GM18873 (cell line): ENCODE measurements at regions not wholly inside any gene's neighbourhood (a gene's known extent, or its start where the extent isn't known, plus 50 kb on each side); places are given as distances from the start of the nearest gene placed in this dataset.
"Not testable (repeated sequence)": the region's sequence is repeated elsewhere in the genome, so short reads cannot be mapped to it uniquely, and the experiment has no call there.

ENCODE experiments used
- ATAC-seq: cut with Tn5 transposase; IDR thresholded peaks from one replicate; pipeline ENCODE4 v1.9.1; 2021; ENCODE audit warnings: mild to moderate bottlenecking, moderate library complexity, moderate number of reproducible peaks; ENCODE audit not compliant: unreplicated experiment, low FRiP score

DNA sequence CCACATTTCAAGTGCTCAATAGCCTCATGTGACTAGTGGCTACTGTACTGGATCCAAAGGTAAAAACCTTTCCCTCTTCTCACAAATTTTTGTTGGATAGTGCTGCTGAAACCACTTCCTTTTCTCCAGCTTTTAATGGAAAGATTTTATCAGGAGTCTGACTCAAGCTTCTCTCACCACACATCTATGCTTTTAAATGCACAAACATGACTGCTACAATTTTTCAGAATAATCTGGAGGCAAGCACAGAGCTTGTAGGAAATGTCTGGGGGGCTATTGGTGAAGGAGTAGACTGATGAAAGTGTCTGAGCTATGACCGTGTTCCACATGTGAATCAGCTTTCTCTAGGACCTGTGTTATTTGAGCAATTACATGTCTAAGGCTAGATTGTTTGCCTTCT is 101.1 kb upstream of the FAT3 start:
- ATAC-seq, result no peak

DNA sequence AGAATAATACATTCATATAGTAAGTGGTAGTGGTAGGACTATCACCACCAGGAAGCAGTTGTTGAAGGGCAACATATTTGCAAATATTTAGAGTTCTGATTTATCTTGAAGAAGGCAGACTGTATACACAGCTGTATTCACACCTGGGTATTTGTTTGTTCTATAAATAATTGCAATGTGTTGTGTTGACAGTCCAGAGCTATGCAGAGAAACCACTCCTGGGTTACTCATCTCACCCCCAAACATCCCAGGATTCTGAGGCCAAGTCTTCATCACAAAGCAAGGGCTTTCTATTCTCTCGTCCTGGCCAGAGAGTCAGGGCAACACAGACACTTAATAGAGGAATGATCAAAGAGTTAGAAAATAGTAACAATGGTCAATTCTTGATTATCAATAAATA is 102.1 kb upstream of the FAT3 start:
- no peak for ATAC-seq

DNA sequence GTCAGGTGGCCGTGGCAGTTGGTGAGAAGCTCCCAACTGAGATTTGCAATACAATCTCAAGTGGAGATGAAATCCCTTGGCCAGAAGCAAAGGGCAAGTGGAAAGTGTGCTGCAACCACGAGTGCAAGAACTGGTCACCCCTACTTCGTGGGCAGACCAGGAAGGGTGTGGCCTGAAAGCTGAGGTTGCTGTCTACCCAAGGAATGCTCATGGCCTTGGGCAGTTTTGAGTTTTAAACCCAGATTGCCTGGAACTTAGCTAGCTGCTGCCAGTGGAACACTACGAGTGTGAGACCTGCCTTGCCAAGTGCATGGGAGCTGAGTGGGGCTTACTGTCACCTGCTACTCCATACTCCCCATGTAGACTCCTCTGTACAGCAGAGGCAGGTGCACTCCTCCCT is 113.3 kb upstream of the FAT3 start:
- ATAC-seq, result no peak

DNA sequence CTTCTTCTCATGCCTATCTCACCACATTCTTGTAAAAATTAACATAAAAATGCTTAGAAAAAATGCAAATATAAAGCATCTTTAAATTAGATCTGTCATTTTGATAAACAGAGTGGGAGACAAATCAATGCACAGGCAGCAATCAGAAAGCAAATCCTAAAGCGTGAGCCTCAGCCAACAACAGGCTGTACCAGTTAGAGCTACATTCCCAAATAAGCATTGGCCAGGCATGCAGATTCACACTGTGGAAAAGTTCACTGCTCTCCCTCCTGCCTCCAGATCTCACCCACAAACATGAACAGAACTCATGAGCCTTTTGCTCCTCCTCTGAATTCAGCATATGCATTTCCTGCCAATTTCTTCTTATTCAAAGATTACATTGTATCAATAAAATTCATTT is 115.2 kb upstream of the FAT3 start:
- ATAC-seq, result no peak

DNA sequence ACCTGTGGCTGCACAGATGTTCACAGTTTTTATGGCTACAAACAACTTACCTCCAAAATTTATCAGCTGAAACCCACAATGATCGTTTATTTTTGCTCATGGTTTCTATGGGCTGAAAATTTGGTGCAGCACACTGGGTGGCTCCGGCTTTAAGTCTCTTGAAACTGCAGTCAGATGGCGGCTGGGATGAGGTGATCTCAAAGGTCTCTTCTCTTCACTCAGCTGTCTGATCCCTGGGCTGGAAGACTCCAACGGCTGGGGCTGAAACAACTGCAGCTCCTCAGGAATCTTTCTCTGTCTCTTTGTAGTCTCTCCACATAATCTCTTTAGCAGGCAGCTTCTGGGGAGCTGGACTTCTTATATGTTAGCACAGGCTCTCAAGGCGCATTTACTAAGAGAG is 117.3 kb upstream of the FAT3 start:
- ATAC-seq, result no peak

DNA sequence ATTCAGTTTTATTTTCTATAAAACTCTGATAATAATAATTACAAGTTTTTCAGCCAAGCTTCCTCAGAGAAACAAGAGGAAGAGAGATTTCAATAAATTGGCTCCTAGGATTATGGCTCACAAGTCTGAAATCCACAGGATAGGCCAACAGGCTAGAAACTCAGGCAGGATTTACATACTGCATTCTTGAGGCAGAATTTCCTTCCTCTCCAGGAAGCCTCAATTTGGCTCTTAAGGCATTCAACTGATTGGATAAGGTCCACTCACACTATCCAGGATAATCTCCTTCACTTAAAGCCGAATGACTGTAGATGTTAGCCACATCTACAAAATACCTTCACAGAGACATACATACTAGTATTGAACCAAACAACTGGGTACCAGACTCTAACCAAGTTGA is 120.3 kb upstream of the FAT3 start:
- ATAC-seq, result no peak

DNA sequence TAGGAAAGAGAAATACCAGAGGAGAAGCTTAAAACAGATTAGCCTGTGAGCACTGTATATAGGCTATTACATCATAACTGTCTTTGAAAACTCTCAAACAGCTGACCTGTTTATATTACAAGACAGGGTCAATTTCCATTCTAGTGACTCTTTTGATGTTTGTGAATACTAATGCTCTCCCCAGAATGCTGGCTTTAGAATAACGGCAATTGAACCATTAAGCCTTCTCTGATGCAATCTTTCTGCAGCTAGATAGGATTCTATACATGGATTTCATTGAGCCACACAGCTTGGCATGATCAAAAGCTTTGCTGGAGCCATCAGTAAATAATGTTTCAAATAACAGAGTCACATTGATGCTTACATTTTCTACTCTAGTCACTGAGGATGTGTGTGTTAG is 122.7 kb upstream of the FAT3 start:
- ATAC-seq, result no peak

DNA sequence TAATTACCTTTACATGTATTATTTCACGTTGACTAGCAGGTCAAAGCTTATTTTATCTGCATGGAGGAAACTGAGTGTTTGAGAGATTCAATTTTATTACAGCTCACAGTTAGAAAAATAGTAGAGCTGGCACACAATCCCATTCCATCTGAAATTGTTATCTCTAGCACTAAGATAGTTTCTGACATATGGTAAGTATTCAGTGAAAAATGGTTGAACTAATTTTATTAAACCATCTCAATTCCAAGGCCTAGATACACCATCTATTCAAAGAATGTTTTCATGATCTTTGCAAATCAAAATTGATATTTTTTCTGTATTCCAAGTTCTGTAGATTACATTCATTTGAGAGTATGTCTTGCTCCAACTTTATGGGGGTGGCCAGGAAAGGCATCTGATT is 125.4 kb upstream of the FAT3 start:
- ATAC-seq, result no peak

DNA sequence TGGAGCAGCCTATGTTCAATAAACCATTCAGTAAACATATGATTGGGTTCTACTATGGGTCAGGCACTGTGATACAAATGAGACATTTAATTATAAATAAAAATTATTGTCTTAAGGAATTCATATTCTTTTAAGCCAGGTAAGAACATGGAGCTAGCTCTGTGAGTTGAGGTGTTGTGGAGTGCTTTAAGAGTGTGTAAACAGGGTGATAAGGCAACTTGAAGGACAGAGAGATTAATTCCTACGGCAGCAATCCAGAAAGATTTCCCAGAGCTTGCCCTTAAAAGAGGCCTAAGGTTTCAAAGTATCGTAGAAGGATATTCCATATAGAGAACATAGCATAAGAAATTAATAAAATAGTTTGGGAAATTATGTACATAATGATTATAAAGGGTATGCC is 126.4 kb upstream of the FAT3 start:
- no peak for ATAC-seq

DNA sequence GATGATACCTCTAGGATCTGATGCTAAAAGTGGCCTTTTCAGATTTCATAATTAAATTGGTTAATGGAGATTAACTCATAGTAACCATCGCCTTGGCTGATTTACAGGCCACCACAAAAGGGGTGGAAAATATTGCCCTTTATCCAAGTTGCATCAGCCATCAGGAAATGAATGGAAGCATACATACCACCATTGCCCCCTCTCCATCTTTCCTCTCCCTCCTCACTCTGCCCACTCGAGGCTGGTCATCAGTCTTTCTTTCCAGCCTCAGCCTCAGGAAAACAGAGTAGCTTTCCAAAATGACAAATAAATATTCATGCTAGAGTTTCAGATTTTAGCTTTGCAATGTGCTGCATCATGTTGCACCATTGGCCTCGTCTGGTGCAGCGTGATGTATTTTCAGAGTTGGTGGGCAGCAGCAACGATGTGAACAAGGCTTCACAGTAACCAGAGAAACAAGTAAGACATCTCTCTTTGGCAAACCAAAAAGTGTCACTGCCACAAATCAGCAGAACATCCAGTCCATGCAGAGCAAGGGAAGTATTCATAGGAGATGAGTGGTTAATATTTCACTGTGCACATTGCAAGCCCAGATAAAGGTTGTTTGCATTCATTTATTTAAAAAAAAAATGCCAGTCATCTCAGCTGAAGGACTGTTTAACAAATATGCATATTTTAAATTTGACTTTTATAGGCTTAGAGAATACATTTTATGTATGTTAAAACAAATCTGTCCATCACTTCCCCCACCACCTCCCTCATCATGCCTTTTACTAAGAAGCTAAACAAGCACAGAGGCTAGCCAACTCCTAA is 136.7 kb upstream of the FAT3 start:
- no peak for ATAC-seq

DNA sequence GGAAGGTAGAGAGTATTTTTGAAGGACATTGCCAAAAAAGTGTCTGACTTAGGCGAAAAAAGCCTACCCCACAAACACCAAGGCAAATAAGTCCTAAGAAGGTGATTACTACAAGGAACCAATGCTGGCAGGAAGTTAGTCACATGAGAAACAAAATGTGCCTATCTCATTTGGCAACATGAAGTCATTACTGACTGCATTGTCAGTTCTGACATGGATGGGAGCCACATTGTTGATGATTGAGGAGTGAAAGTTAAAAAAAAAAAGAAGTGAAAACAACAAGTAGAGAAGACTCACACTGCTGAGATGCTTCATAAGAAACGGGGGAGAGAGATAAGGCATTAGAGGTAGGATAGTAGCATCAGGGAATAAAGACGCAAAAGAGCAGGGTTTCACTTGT is 141.5 kb upstream of the FAT3 start:
- ATAC-seq, result no peak

DNA sequence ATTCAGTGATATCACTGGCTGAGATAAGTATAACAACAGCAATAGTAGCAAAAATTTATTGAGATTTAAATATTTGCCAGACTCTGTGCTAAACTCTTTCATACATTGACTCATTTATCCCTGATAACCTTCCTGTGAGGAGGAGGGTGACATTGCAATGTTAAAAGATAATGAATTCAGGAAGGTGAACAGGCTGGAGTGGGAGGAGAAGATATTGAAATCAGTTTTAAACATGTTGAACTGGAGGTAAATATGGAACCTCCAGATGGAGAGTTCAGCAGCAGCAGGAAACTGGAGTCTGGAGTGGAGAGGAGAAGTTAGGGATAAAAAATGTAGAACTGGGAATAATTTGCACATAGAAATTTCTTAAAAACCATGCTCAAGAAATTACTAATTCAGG is 142.0 kb upstream of the FAT3 start:
- no peak for ATAC-seq

DNA sequence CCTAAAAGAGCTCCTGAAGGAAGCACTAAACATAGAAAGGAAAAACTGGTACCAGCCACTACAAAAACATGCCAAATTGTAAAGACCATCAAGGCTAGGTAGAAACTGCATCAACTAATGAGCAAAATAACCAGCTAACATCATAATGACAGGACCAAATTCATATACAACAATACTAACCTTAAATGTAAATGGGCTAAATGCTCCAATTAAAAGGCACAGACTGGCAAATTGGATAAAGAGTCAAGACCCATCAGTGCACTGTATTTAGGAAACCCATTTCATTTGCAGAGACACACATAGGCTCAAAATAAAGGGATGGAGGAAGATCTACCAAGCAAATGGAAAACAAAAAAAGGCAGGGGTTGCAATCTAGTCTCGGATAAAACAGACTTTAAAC is 150.1 kb upstream of the FAT3 start:
- ATAC-seq, result not testable (repeated sequence)

DNA sequence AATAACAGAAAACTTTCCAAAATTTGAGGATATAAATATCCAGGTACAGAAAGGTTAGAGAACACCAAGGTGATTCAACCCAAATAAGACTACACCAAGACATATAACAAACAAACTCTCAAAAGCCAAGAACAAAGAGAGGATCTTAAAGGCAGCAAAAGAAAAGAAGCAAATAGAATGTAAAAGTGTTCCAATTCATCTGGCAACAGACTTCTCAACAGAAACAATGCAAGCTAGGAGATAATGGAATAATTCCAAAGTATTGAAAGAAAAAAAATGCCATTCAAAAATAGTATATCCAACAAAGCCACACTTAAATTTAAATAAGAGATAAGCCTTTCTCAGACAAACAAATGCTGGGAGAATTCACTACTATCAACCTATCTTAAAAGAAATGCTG is 153.0 kb upstream of the FAT3 start:
- no peak for ATAC-seq

DNA sequence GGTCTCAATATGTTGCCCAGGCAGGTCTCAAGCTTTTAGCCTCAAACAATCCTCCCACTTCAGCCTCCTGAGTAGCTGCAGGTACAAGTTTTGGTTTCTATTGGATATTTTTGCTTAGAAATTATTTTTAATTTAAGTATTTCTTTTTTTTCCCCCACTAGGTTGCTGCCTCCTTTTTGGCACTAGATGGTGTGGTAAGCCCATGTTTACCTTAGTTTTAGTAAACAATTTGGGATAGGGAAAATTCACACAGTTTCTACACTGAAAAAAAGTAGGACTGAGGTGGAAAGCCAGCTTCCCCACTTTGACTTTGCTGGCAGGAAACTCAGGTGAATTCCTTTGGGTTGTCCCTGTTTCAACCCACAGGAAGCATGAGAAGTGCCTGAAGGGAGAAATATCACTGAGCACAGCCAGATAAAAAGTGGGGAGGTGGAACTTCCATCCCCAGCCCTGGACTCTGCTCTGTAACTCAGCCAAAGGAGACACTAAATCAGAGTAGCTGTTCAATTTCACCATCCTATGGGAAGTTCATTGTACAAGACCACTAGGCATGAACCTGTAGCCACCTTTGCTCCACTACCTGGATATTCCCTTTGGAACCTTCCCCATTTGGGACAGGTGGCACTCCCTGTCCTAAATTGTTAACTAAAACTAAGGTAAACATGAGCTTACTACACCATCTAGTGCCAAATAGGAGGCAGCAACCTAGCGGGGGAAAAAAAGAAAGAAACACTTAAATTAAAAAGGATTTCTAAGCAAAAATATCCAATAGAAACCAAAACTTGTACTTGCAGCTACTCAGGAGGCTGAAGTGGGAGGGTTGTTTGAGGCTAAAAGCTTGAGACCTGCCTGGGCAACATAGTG is 154.4 kb upstream of the FAT3 start:
- ATAC-seq, result no peak

DNA sequence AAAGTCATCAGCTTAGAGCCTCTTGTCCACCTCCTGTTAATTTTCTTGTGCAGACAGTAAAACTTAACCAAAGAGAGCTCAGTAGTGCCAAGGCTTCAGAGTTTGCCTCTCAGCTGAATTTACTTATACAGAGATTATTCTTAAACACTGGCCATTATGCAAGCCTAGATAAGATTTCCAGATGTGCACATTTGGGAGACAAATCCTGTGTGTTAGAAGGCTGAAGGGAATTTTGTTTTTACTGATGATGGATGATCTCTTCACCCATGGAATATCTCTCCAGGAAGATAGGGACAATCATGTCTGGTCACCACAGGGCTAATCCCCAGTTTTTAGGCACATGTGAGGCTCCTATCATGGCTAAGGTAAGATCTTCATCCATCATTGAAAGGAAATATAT is 157.6 kb upstream of the FAT3 start:
- ATAC-seq, result no peak

DNA sequence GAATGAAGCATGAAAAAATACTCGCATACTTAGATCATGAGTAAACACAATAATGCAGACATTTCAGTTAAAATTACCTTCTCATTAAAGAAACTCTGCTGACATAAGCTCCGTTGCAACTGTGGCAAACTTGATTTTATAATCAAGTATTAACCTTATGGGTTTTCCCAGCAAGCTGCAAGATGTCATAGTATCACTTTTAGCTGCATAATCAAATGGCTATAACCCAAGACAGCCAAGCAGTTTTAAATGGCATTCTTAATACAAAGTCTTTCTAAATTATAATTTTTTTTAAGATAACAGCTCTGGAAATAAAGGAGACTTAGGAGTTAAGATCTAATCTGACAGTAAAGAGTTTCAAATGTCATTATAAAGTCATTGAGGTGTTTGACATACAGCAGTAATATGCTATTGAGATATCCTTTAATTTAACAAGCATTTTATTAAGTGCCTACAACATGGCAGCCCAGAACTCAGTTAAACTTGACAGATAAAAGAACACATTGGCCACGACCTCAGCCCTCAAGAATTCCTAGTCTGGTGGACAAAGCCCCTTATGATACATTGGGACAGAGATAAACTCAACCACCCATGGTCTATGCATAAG is 163.1 kb upstream of the FAT3 start:
- no peak for ATAC-seq

DNA sequence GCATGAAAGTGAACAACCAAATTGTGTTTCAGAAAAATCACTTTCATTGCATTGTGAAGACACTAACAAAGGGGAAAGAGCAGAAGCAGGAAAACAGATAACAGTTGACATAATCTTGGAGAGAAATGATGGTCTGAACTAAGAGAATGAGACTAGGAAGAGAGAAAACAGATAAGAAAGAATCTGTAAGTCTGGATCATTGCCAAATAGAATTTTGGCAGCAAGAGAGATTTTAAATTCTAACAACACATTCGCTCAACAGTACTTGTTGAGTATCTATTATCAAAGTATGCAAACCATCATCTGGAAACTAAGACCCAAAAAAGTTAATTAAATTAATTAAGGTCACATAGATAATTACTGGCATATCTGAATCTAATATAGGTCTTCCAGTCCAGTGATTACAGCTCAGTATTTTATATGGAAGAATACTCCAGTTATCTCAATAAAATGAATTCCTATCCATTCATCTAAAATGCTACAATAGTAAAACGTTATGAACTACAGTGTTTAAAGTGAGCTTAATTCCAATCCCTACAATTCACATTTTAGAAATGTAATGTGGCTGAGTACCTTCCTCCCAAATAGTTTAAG is 166.7 kb upstream of the FAT3 start:
- no peak for ATAC-seq

DNA sequence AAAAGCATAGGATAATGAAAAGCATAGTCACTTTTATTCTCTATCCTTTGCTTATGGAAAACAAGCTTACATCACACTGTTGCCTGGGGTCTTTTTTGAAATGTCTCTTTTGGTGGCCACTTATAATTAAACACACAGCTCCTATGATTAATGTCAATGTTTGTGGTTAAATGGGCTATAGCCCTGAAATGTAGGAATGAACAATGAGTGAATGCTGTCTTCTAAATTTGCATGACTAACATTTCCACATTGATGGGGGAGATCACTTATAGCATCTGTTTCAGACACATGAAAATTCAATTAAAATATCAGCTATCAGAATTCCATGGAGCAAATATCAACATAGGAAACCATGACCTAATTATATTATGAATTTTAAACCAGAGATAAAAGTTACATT is 171.4 kb upstream of the FAT3 start:
- no peak for ATAC-seq

DNA sequence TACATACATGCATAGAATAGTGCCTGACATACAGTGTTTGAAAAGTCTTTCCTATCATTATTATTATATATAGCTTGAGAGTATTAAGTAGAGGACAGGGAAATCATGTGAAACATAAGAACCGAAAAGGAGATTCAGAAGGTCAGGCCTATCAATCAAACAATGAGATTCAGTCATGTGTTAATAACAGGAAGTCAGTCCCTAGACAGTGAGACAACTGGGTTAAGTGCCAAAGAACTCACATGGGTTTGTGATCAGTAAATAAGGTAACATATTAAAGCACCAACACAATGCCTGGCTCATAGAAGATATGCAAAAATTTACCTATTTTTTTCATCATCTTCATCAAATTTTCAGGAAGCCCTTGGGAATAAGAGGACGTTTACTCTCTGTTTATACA is 174.3 kb upstream of the FAT3 start:
- ATAC-seq, result no peak

DNA sequence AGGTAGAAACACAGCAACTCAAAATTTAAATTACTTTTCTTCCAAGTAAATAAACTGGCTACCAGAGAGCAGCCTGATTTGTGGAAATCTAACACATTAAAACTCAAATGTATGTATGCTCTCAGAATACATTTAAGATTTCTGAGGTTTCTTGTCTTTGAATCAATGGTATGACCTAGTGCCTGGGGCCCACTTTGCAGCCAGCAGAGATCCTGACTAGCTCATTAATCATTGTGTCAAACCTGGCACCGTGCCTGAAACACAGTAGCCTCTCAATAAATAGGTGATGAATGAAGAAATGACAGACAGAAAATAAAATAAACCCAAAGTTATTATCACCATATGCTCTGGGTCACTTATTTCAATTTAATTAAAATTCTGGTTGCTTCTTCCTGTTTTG is 176.2 kb upstream of the FAT3 start:
- ATAC-seq, result no peak
